ENCODE measurements at regions not wholly inside any gene's neighbourhood (a gene's known extent, or its start where the extent isn't known, plus 50 kb on each side); places are given as distances from the start of the nearest gene placed in this dataset.

DNA sequence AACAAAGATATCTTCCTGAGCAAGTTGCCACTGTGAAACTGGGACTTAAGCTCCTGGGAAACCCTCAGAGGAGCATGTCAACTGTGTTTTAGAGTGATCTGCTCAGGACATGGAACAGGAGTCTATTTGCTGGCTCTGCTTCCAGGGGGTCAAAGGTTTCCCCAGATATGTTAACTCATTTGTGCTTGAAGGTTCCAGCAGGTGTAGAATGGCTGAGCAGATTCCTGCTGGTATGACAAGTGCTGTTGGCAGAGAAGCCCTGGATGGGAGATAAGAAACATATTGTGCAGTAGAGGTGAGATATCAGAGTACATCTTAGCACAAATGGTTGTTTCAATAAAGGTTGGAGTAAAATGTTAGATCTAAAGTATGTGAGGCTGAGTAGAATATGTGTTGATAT lies 282.7 kb upstream of the DACH1 start:
- TF ChIP-seq, protein P1, sequence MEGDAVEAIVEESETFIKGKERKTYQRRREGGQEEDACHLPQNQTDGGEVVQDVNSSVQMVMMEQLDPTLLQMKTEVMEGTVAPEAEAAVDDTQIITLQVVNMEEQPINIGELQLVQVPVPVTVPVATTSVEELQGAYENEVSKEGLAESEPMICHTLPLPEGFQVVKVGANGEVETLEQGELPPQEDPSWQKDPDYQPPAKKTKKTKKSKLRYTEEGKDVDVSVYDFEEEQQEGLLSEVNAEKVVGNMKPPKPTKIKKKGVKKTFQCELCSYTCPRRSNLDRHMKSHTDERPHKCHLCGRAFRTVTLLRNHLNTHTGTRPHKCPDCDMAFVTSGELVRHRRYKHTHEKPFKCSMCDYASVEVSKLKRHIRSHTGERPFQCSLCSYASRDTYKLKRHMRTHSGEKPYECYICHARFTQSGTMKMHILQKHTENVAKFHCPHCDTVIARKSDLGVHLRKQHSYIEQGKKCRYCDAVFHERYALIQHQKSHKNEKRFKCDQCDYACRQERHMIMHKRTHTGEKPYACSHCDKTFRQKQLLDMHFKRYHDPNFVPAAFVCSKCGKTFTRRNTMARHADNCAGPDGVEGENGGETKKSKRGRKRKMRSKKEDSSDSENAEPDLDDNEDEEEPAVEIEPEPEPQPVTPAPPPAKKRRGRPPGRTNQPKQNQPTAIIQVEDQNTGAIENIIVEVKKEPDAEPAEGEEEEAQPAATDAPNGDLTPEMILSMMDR (conservative IDR thresholded peaks at IDR 0.05 in 1 of 2, IDR thresholded peaks at IDR 0.05 in 1 of 2; ENCODE audit: low read depth in 1 of 2, low read length in 2 of 2) = no peak
- TF ChIP-seq EZH2 (IDR thresholded peaks at IDR 0.05; ENCODE audit: low read length, missing control alignments) = no peak

Measured in fibroblast of lung (primary cell).